Amygdala (tissue), 56 donors: ENCODE measurements at regions not wholly inside any gene's neighbourhood (a gene's known extent, or its start where the extent isn't known, plus 50 kb on each side); places are given as distances from the start of the nearest gene placed in this dataset.
"Not testable (repeated sequence)": the region's sequence is repeated elsewhere in the genome, so short reads cannot be mapped to it uniquely, and the experiment has no call there.

ENCODE experiments used
- DNase-seq, 56 donors: peaks; one replicate each; lab custom pipeline; 2025; lab: John Stamatoyannopoulos, UW

DNA sequence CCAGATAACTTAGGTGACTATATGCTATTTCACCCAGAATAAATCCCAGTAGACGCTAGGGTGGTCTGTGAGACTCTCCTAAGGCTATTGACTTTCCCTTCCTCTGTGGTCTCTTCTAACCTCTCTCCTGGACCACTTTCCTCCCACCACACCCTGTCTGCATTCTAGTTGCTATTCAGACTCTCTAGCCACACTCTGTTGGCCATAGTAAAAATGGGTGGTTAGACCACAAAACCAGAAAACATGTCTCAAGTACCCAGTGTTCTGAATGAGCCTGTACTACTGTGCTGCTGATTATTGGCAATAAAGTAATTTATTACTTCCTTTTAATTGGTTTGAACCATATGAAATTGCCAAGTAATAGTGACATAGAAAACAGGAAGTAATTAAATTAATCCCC, 240.8 kb downstream of the KIF20B start:
- DNase-seq, result no peak

DNA sequence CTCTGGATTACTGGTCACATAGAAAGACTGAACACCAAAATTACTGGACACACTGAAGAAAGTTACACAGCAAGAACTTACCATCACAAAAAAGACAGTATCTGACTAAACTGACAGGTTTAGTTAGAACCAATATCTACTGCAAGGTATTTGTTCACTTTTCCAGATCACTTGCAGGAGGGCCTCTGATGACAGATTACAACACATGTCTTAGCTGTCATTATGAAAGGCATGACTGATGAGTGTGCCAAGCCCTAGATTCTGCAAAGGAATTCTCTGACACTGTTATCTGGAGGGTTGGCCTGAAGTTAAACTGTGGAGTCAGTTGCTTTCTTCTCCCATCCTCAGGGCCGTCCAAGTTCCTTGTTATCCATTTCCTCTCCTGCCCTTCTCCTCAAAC, 242.7 kb downstream of the KIF20B start:
- DNase-seq, result no peak

DNA sequence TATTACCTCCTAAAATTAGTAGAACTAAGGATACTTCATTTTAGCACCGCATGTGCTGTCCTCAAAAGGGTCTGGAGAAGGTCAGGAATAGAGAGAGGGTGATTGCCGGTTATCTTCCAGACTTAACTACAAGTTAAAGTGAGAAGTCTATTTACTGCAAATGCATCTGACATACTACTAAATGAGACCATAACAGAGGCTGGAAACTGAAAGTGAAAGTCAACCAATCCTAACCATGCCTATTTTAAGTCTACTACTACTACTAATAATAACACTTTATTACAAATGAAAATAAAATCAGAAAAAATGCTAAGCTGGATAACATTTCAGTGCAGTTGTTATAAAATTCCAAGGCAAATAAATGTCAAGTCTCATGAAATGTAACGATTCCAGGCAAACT, 244.7 kb downstream of the KIF20B start:
- no peak for DNase-seq

DNA sequence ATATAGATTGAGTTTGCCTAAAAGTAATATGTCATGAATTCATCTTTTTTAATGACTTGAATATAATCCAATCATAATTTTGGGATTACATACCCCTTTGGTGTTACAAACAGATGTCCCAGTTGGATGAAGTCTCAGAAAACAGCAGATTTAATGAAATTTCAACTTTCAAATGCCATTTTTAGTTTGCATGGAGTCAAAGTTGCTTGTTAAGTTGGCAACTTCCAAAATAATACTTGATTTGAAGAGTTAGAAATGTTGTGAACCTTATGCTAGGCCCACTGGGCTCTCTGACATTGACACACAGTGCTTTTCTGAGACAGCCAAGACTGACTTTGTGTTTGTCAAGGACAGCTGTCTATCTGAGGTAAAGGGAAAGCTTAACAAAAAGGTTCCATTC, 248.1 kb downstream of the KIF20B start:
- no peak for DNase-seq

DNA sequence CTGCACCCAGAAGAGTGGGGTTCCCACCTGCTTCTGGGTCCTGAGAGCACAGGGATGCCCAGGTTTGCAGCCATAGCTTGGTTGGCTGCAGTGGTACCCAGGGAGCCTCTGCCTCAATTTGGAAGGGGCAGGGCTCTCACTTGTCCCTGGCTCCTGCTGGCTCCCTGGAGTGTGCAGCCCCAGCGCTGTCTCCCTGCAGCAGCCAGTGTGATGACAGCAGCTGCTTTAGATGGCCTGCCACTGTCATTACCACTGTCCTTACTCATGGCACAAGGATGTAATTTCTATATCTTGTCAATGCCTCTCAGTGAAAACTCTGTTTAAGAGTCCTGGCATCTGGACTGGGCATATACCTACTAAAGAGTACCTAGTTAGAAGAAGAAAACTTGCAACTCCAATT, 250.9 kb downstream of the KIF20B start:
- no peak for DNase-seq

DNA sequence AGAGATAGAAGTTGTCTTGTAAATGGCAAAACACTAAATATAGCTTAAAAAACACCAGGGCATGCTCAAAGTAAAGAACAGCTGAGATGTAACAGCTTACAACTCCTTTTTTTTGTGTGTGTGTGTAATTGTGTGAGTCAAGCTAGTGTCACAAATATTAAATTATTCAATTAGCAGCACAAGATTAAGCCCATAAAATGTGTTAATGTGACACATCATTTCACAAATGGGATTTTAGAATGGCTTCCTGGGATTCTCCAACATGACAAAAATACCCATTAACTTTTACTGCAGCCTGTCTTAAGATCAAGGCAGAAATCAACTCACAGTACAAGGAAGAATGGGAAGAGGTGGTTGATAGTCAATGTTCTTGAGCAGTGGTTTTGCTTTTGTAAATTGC, 251.4 kb downstream of the KIF20B start:
- DNase-seq, result no peak

DNA sequence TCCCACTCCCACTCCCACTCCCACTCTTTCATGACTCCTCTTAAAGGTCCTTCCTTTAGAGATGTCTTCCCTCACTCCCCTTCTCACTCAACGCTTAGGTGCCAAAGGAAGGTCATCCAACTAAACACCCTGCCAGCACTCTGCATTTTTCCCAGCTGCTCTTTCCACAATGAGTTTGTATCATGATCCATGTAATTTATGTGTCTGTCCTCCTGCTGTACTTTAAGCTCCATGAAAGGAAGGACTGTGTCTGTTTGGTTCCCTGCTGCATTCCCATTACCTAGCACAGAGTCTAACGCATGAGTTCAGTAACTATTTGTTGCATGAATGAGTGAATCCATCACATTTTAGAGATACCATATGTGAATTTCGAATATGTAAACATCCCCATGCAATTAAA, 252.7 kb downstream of the KIF20B start:
- DNase-seq, result no peak

DNA sequence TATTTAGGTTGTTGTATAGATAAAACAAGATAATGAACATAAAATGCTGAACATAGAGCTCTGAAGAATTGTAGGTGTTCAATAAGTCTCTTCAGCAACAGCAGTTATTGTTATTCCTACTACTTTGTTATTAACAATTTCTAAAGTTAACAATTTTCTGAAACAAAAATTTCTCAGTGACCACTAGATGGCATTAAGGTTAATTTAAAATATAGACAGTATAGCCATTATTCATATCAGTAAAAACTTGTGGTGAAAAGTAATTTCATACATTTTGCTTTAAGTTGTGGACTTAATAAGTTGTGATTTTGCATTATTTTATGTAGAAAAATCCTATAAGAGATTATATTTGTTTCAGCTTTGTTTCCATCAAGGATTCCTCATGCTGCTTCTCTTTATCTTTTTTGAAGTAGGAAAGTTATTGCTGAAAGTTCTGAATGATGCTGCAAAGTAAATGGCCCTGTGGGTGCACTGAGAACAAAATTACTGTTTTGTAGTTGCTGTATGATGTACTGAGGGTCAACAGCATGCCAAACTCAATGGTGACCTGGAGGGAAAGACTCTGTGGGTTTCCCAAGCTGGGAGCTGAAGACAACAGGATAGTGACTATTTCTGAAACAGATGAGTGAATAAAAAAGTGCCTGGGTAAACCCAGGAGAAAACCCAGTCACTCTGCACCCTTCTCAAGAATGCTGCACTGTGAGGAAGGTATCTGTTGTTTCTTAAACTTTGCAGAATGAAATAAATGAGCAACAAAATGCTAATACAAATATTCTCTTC, 253.6 kb downstream of the KIF20B start:
- DNase-seq, result no peak

DNA sequence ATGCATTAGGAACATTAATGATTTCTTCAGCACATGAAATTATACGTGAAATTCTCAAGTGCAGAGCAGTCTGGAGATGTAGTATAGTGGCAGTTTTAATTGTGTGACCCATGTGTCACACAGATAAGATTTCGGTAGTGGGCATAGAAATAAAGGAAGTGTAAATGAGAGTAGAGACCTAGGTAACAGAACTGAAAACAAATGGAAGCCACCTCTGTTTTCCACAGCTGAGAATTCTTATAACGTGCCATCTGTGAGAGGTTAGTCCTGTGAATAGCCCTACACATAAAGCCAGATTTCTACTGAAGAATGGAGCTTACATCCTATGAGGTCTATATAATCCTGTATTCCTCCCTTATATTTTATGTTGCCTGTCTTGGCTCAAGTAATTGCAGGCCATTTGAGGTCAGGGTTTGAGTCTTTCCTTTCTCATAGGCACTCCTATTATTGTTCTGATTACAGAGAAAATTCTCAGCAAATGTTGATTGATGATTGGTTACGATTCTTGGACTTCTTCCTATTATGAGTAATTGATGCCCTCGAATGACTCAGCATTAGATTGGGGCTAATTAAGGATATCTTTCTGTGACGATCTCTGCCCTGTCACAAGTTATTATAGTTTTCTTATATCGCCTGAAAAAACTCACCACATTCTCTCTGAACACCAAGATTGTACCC, 258.2 kb downstream of the KIF20B start:
- no peak for DNase-seq

DNA sequence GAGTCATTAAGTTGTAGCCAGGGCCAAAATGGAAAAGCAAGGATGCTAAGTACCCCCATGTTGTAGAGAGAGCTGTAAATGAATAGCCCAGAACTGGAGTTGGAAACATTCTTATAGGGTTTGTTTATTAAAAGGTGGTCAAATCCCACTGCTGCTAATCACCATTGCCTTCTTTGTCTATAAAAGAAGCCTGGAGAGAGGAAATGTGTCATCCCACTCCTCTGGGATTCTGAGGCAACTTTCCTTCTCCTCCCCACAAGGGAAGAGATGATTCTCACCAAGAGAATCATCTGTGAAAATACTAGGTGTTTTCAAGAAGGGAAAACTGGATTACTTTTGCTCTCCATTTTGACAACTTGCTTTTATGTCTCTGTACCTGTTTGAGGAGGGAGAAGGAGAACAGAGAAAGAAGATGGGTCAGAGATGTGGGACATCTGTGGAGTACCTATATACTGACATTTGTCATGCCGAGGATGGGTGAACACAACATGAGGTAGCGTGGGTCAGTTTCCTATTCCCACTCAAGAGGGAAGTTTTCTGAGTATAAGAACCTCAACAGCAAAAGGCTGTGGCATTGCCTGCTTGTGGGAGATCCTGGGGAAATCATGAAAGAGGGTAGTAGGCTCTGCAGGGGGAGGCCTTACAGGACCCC, 262.2 kb downstream of the KIF20B start:
- no peak for DNase-seq

DNA sequence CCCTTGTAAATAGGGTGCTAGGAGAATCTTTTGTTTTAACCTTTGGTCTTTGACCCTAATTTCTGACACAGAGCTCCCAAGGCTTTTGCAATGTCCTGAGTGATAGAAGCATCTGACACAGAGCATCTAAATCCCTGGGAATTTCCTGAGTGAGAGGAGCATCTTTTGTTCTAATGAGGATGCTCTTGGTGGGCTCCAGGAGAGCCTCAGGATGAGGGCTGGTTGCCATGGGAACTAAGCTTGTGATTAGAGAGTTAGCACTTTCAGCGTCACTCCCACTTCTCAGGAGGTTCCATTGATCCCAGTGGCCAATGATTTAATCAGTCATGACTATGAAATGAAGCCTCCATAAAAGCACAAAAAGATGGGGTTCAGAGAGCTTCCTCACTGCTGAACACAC, 264.8 kb downstream of the KIF20B start:
- DNase-seq, result no peak

DNA sequence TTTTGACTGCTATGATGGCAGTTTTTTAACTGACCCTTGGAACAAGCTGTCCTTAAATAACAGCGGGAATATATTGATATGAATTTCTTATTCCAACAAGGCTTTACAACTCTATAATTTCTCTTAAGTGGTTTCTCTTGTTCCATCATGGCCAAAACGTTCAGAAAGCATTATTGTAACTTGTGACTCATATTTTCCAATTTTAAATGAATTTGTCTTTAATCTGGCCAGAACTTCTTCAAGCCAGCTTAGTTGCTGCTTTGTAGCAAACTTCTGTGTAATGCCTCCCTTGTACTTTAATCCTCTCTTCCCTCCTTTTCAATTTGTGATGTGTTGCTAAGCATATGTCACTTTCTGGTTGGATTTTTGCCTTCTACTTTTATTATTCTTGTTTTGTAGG, 271.9 kb downstream of the KIF20B start:
- DNase-seq, result no peak

DNA sequence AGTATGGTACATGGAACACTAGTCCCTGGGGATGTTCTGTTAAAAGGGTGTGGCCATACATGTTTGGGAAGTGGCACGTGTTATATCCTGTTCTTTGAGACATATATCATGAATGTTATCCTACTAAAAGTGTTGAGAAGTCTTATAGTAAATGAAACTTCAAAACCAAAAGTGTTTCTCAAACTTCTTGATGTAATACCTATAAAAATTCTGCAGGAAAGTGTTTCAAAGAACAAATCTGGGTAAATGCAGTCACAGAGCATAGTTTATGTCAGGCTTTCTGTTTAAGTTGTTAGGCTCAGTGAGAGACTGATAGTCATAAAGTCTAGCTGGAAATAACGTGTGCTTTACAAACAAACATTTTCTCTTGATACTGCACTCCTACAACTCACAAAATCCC, 273.7 kb downstream of the KIF20B start:
- DNase-seq, result no peak

DNA sequence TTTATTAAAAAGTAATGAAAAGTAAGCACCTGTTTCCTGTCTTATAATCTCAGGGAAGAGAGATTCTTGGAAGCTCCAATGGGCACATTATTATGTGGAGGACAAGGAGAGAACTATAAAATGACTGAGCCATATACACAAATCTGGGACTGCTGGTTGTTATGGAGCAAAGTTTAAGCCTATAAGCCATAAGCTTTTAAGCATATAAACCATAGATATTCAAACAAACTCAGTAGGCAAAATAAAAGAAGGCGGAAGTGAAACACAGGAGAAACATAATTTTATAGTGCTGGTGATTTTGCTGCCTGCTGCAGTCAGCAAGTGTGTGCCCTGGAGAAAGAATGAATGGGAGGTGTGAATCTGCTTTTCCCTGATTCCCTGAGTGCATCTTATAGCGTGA, 274.4 kb downstream of the KIF20B start:
- DNase-seq, result no peak

DNA sequence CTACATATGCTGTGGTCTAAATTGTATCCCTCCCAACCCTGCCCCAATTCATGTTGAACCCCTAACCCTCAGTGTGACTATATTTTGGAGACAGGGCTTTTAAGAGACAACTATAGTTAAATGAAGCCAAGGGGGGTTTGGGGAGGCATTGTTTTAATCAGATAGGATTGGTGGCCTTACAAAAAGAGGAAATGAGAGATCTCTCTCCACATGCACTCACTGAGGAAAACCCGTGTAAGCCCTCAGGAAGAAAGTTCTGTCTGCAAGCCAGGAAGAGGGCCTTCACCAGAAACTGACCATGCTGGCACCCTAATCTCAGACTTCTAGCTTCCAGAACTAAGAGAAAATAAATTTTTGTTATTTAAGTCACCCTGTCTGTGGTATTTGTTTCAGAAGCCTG, 276.7 kb downstream of the KIF20B start:
- no peak for DNase-seq

DNA sequence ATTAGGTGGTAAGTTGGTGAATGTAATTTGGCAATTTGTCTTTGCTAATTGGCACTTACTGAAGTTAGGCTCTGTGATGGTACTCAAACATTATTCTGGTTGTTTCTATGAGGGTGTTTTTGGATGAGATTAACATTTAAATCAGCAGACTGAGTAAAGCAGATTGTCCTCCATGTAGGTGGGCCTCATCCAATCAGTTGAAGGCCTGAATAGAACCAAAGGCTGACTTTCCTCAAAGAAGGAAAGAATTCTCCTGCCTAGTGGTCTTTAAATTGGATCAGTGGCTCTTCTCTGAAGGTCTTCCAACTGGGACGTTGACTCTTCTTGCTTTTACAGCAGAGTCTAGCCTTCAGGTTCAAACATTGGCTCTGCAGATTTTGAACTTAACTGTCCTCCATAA, 278.3 kb downstream of the KIF20B start:
- DNase-seq, result no peak

DNA sequence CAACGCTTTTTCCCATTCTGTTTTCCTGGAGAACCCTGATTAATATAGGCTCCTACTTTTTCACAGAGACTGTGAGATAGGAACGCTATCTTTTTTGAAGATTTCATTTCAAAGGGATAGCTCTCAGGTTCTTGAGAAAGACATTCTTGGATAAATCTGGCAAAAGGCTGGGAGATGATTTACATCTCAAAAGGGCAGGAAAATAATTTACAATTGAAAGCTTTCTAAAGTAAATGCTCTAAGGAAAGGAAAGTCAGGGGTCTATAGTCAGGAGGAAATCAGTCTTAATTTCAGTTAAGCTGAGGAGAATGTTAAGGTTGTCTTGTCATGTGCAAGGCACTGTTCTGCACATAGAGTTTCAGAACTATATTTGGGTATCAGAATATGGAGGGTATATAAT, 278.8 kb downstream of the KIF20B start:
- no peak for DNase-seq

DNA sequence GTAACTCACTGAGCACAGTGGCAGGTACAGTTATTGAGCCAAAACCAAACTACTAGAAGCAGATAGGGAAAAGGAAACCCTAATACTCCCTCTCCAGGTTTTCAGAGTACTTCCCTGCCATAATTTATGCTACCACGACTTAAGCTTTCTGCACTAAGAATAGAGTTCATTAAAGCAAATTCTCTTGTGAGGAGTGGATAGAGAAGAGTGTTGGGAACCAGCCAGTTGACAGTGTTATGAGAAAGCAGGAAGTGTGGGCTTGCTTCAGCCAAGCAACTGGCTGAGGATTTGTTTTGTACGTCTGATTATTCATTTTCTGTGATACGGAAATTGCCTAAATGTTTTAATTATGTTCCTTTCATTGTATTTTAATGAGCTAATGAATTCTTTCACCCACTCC, 280.5 kb downstream of the KIF20B start:
- DNase-seq, result peak in 3 of 56 donors; percentile 1 to 9 (median 4)

DNA sequence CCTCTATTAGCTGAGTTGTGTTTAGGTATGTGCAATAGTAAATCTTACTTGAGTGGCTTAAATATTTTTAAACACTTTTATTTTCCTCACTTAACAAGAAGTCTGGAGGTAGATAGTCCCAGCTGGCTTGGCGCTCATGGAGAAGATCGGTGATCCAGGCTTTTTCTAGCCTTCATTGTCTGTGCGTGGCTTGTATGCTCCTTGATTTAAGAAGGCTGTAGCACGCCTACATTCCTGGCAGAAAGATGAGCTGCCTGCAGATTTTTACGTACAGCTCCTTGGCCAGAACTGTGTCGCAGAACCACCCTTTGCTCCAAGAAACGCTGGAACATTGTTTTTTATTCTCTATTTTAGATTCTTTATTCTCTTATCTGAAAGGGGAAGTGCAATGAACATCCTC, 284.1 kb downstream of the KIF20B start:
- peak in 2 of 56 donors; percentile 2 to 6 for DNase-seq

DNA sequence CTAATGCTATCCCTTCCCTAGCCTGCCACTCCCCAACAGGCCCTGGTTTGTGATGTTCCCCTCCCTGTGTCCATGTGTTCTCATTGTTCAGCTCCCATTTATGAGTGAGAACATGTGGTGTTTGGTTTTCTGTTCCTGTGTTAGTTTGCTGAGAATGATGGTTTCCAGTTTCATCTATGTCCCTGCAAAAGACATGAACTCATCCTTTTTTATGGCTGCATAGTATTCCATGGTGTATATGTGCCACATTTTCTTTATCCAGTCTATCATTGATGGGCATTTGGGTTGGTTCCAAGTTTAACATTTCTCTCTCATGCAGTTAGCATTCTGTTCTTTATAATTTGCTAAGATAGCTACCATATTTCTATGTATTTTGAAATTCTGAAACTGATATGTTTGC, 287.0 kb downstream of the KIF20B start:
- DNase-seq, result not testable (repeated sequence)

DNA sequence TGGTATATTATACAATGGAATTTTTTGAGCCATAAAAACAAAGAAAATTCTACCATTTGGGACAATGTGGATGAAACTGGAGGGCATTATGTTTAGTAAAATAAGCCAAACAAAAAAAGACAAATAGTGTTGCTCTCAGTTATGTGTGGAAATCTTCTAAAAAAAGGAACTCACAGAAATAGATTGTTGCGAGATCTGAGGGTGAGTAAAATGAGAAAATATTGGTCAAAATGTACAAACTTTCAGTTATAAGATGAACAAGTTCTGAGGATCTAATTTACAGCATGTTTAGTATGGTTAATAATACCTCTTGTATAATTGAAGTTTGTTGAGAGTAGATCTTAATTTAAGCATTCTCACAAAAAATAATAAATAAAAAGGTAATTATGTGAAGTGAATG, 291.2 kb downstream of the KIF20B start:
- DNase-seq, result no peak

DNA sequence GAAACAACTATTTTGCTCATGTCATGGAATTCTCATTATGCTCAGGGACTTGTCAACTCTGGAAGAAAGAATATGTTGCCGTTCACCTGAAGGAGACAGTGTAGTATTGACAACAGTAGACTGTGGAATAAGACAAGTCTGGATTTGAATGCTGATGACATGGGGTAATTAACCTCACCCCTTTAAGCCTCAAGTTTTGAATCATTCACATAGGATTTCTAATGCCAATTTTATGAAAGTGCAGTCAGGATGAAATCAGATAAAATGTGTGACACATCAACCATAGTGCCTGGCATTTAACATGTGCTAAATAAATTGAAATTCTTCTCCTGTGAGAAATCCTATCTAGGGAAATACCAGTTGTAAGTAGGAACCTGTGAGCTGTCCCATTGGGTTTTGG, 305.8 kb downstream of the KIF20B start:
- no peak for DNase-seq
